Testis (tissue), 2 donors: ENCODE measurements at regions not wholly inside any gene's neighbourhood (a gene's known extent, or its start where the extent isn't known, plus 50 kb on each side); places are given as distances from the start of the nearest gene placed in this dataset.
"Not testable (repeated sequence)": the region's sequence is repeated elsewhere in the genome, so short reads cannot be mapped to it uniquely, and the experiment has no call there.

Experiments used
- DNase-seq: peaks from one replicate; pipeline ENCODE4 v3.0.0-alpha.2; 2019
- H3K27ac ChIP-seq, 2 donors: fragments of 200-600 bp; sonication (generic); one replicate each; pipeline ENCODE4 v1.5.1; 2019
- H3K27me3 ChIP-seq: fragments of 200-600 bp; sonication (generic); one replicate; pipeline ENCODE4 v1.5.1; 2019
- H3K36me3 ChIP-seq: fragments of 200-600 bp; sonication (generic); one replicate; pipeline ENCODE4 v1.5.1; 2017; ENCODE audit warnings: low read depth; ENCODE audit errors: missing control alignments
- H3K4me1 ChIP-seq: fragments of 200-600 bp; sonication (generic); one replicate; pipeline ENCODE4 v1.5.1; 2019
- H3K4me3 ChIP-seq, 2 donors: fragments of 200-600 bp; sonication (generic); one replicate each; pipeline ENCODE4 v1.5.1; 2017 to 2019
- H3K9me3 ChIP-seq: fragments of 200-600 bp; sonication (generic); one replicate; pipeline ENCODE4 v1.5.1; 2017
- CTCF ChIP-seq, 3 experiments: fragments of 450-650 bp in 2 of 3; fragments of 200-600 bp in 1 of 3; sonication (generic) in 1 of 3; IDR thresholded peaks; one replicate each; pipeline ENCODE4 v1.5.1; 2016 to 2019; ENCODE audit warnings: antibody characterized with exemption in 3 of 3, mild to moderate bottlenecking in 2 of 3, moderate library complexity in 1 of 3
- POLR2A ChIP-seq: fragments of 450-650 bp; IDR thresholded peaks from one replicate; pipeline ENCODE4 v1.6.1; 2017; ENCODE audit warnings: antibody characterized with exemption, mild to moderate bottlenecking, moderate library complexity
- WGBS, 2 donors: methylation state at CpG; one replicate each; pipeline ENCODE4 v1.1.5; 2018; 5-methylcytosine and 5-hydroxymethylcytosine counted together
- intact Hi-C: fragments of 100-400 bp; cut with DNase I; formaldehyde crosslinking; loops from one replicate; pipeline ENCODE4 v1.15.1; 2023; ENCODE audit warnings: low total_unique reads

DNA sequence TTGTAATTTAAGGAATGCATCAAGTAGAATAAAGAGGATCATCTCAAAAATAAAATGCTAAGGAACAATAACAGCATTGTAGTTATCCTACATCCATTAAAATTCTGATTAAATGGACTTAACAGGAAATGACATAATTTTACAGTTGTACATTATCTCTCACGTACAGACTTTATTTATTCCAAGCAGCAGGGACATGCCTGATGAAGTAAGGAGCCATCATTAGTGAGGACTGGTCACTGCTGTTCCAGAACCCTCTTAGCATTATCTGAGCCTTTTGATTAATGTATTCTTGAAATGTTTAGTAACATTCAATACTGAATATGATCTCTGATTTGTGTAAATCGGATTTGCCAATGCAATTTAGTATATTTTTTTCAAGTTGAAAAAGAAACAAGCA, 516.1 kb downstream of the DACH1 start:
- Histone ChIP-seq H3K4me3 (no peak overlapping the region), H3K4me1 (no peaks in the 10 kb centered on the region), H3K36me3 (no peaks in the 10 kb centered on the region), H3K27me3 (no peaks in the 10 kb centered on the region), H3K9me3 (no peaks in the 10 kb centered on the region), H3K27ac (no peak overlapping the region)
- intact Hi-C loops: no loop called here
- no peak for DNase-seq
- WGBS, 2 donors: 85 to 86% methylated on average over 2 of the region's 2 CpGs
- no peak for TF ChIP-seq CTCF (IDR thresholded peaks at IDR 0.05)
- TF ChIP-seq POLR2A: no peak

DNA sequence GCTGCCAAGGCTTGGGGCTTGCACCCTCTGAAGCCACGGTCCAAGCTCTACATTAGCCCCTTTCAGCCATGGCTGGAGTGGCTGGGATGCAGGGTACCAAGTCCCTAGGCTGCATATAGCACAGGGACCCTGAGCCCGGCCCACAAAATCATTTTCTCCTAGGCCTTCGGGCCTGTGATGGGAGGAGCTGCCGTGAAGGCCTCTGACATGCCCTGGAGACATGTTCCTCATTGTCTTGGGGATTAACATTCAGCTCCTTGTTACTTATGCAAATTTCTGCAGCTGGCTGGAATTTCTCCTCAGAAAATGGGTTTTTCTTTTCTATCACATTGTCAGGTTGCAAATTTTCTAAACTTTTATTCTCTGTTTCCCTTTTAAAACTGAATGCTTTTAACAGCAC, 521.1 kb downstream of the DACH1 start:
- intact Hi-C loops: not testable (repeated sequence)
- WGBS, 2 donors: 89 to 97% methylated on average over 4 of the region's 4 CpGs

DNA sequence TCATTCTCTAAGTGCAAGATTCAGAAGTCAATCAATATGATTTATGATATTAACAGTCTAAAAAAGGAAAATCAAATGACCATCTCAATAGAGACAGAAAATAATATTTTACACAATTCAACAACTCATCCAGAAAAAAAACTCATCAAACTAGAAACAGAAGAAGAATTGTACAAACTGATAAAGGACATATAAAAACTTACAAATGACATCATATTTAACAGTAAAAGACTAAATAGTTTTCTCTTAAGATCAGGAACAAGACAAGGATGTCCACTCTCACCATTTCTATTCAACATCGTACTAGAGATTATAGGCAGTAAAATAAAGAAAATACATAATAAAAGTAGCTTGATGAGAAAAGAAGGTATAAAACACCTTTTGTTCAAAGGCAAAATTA, 527.3 kb downstream of the DACH1 start:
- TF ChIP-seq CTCF (IDR thresholded peaks at IDR 0.05) (no peak), POLR2A (no peak)

More for the DNA sequence above, 521.1 kb downstream of the DACH1 start:
- H3K9me3 ChIP-seq, H3K4me3 ChIP-seq, H3K4me1 ChIP-seq, H3K36me3 ChIP-seq, DNase-seq, H3K27me3 ChIP-seq, H3K27ac ChIP-seq: not testable (repeated sequence)

GRCh38 chr13:71339005-71339404, 528.0 kb downstream of the DACH1 start:
- DNase-seq: no peak
- no peak for TF ChIP-seq CTCF (IDR thresholded peaks at IDR 0.05)
- no peak for TF ChIP-seq POLR2A
- 74 to 82% methylated on average over 1 of the region's 1 CpG for WGBS, 2 donors
- intact Hi-C loops: no loop called here
- Histone ChIP-seq H3K27ac (no peak overlapping the region), H3K27me3 (no peaks in the 10 kb centered on the region), H3K4me3 (no peak overlapping the region), H3K4me1 (no peaks in the 10 kb centered on the region), H3K9me3 (no peaks in the 10 kb centered on the region), H3K36me3 (no peaks in the 10 kb centered on the region)

More for the DNA sequence above, 527.3 kb downstream of the DACH1 start:
- Histone ChIP-seq H3K36me3 (no peaks in the 10 kb centered on the region), H3K27ac (no peak overlapping the region), H3K27me3 (no peaks in the 10 kb centered on the region), H3K4me1 (no peaks in the 10 kb centered on the region), H3K4me3 (no peak overlapping the region), H3K9me3 (no peaks in the 10 kb centered on the region)
- WGBS, 2 donors: 94 to 96% methylated on average over 1 of the region's 1 CpG
- intact Hi-C loops: no loop called here
- no peak for DNase-seq

GRCh38 chr13:71338070-71338469, 528.9 kb downstream of the DACH1 start:
- no peaks in the 10 kb centered on the region for H3K27me3 ChIP-seq
- no peak overlapping the region for H3K27ac ChIP-seq
- no peaks in the 10 kb centered on the region for H3K9me3 ChIP-seq
- TF ChIP-seq POLR2A (no peak), CTCF (IDR thresholded peaks at IDR 0.05) (no peak)
- DNase-seq: no peak
- intact Hi-C loops: no loop called here
- no peaks in the 10 kb centered on the region for H3K4me1 ChIP-seq
- WGBS, 2 donors: 57 to 65% methylated on average over 3 of the region's 3 CpGs
- no peak overlapping the region for H3K4me3 ChIP-seq
- no peaks in the 10 kb centered on the region for H3K36me3 ChIP-seq
